ENCODE measurements at regions not wholly inside any gene's neighbourhood (a gene's known extent, or its start where the extent isn't known, plus 50 kb on each side); places are given as distances from the start of the nearest gene placed in this dataset.
"Not testable (repeated sequence)": the region's sequence is repeated elsewhere in the genome, so short reads cannot be mapped to it uniquely, and the experiment has no call there.

DNA sequence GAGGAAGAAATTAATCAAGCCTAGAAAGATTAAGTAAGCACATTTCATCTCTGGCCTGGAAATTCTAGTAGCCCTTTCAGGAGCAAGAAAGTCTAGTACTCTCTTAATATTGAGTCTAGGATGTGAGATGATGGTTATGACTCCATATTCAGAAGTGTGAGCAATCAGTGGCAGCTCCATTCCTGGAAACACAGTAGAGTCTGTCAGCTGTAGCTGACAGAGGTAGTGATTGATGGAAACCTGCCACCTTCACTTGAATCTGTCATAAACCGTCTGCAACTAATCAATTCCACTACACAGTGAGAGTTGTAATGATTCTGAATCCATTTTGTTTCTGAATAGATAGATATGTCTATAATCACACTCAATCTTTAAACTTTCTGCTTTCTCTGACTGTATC, 635.1 kb downstream of the IRS1 start:
- TF ChIP-seq, protein P1, sequence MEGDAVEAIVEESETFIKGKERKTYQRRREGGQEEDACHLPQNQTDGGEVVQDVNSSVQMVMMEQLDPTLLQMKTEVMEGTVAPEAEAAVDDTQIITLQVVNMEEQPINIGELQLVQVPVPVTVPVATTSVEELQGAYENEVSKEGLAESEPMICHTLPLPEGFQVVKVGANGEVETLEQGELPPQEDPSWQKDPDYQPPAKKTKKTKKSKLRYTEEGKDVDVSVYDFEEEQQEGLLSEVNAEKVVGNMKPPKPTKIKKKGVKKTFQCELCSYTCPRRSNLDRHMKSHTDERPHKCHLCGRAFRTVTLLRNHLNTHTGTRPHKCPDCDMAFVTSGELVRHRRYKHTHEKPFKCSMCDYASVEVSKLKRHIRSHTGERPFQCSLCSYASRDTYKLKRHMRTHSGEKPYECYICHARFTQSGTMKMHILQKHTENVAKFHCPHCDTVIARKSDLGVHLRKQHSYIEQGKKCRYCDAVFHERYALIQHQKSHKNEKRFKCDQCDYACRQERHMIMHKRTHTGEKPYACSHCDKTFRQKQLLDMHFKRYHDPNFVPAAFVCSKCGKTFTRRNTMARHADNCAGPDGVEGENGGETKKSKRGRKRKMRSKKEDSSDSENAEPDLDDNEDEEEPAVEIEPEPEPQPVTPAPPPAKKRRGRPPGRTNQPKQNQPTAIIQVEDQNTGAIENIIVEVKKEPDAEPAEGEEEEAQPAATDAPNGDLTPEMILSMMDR (conservative IDR thresholded peaks at IDR 0.05), result no peak
- no peak for TF ChIP-seq ZFX (IDR thresholded peaks at IDR 0.05)
- no peak overlapping the region for H3K27ac ChIP-seq

DNA sequence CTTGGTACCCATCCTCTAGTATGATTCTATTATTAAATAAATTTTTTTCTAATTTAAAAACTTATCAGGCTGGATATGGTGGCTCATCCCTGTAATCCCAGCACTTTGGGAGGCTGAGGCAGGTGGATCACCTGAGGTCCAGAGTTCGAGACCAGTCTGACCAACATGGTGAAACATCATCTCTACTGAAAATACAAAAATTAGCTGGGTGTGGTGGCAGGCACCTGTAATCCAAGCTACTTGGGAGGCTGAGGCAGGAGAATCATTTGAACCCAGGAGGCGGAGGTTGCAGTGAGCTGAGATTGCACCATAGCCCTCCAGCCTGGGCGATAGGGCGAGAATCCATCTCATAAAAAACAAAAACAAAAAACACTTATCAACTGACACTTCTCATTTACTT, 639.0 kb downstream of the IRS1 start:
- not testable (repeated sequence) for H3K27ac ChIP-seq

DNA sequence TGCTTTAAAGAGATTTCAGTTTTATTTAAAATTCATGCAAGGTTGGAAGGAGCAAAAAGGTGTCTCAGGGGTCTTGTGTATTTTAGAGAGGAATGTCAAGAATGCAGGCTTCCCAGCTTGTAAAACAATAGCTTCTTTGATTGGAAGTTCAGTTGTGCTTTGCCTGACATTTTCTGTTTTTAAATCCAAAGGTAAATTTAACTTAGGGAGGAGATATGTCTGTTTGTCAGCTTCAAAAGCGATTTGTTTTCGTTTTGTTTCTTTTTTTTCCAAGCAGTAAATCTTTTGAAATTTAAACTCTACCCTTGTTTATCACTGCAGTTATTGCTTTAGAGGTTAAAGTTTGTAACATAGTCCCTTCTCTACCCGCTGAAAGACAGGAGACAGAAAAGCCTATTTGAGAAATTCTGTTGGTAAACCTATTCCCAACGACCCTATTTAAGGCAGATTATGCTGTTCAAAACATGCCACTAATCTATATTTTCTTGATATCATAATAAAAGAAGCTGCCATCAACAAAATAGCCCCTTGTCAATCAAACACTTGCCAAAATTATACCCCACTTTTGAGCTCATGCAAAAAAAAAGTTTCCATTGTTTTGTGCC, 639.6 kb downstream of the IRS1 start:
- H3K27ac ChIP-seq, result no peak overlapping the region

DNA sequence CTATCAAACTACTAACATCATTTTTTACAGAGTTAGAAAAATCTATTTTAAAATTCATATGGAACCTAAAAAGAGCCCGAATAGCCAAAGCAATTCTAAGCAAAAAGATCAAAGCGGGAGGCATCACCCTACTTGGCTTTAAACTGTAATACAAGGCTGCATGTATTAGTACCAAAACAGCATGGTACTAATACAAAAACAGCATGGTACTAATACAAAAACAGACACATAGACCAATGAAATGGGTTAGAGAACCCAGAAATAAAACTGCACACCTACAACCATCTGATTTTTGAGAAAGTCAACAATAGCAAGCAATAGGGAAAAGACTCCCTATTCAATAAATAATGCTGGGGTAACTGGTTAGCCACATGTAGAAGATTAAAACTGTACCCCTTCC, 640.7 kb downstream of the IRS1 start:
- no peak for TF ChIP-seq ZFX (IDR thresholded peaks at IDR 0.05)
- TF ChIP-seq, protein P1 (conservative IDR thresholded peaks at IDR 0.05), result no peak
- no peak overlapping the region for H3K27ac ChIP-seq

More for the DNA sequence above, 639.6 kb downstream of the IRS1 start:
- TF ChIP-seq ZFX (IDR thresholded peaks at IDR 0.05), result no peak
- TF ChIP-seq, protein P1 (conservative IDR thresholded peaks at IDR 0.05), result no peak

DNA sequence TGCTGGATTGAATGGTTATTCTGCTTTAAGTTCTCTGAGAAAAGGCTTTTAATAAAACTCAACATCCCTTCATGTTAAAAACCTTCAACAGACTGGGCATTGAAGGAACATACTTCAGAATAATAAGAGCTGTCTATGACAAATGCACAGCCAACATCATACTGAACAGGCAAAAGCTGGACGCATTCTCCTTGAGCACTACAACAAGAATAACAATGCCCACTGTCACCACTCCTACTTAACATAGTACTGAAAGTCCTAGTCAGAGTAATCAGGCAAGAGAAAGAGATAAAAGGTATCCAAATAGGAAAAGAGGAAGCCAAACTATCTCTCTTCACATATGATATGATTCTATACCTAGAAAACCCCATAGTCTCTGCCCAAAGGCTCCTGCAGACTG, 641.4 kb downstream of the IRS1 start:
- H3K27ac ChIP-seq, result no peak overlapping the region
- TF ChIP-seq ZFX (IDR thresholded peaks at IDR 0.05), result no peak
- TF ChIP-seq, protein P1 (conservative IDR thresholded peaks at IDR 0.05), result no peak

DNA sequence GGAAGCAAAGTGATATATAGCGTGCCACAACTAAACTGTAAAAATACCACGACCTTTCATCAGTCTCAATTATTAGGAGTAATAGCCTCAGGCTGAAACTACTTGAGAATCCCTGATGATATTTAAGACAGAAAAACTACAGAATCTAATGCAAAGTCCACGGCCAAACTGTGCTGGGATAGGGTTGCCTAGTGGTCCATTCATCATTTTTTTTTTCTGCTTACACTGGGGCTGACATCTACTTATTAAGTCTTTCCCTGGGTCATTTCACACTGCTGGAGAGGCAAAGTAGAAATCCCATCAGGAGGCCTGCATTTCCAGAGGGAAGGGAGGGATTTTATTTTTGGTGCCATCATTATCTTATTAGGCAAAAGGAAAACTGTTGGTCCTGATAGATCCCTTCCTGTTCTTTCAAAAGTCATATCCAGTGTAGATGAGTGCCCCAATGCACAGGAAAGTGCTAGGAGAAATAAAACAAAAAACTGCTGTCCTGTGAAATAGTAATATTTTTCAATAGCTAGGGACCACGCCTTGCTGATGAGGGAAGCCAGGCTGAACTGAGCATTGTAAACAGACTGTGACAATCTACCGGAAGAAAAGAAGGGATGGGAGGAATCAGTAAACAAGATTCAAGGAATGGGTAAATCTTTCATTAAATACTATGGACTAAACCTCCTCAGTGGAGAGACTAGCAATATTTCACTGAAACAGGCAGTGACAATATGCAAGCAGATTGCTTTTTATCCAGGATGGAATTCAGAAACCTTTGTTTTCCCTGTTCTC, 644.3 kb downstream of the IRS1 start:
- no peak for TF ChIP-seq ZFX (IDR thresholded peaks at IDR 0.05)
- TF ChIP-seq, protein P1 (conservative IDR thresholded peaks at IDR 0.05), result no peak
- no peak overlapping the region for H3K27ac ChIP-seq

DNA sequence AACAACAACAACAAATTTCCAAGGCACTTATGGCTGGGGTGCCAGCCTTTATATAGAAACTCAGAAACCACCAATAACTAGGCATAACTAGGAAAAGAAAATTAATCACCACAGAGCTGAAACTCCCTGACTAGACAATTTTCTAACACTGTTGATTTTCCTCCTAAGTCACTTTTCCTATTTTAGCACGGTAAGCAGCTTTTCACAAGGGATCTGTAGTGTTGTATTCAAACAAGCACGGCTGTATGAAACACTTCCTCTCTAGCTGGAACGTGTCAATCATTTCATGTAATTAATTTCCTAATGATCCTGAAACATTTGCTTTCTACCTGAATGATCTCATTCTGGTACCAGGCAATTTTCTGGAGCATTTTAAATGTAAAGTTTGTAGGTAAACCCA, 645.0 kb downstream of the IRS1 start:
- no peak overlapping the region for H3K27ac ChIP-seq
- TF ChIP-seq ZFX (IDR thresholded peaks at IDR 0.05), result no peak
- TF ChIP-seq, protein P1 (conservative IDR thresholded peaks at IDR 0.05), result no peak

DNA sequence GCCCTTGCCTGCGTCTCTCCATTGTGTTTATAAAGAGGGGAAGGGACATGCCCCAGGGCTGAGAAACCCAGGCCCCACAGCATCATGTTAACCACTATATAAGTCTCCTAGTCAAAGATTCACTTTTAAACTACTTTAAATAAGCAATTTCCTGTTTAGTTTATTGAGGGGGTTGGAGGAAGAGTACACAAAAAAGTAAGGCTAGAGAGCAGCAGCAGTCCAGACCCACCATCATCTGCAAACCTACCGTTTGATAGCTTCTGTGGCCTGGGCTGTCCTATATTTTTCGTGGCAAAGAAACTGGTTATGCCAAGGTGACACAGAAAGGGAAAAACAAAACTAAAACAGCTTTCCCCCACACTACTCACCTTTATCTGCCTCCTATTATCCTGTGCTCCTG, 646.1 kb downstream of the IRS1 start:
- H3K27ac ChIP-seq, result no peak overlapping the region
- TF ChIP-seq, protein P1 (conservative IDR thresholded peaks at IDR 0.05), result no peak
- no peak for TF ChIP-seq ZFX (IDR thresholded peaks at IDR 0.05)
